Loucy (cell line): ENCODE measurements at regions not wholly inside any gene's neighbourhood (a gene's known extent, or its start where the extent isn't known, plus 50 kb on each side); places are given as distances from the start of the nearest gene placed in this dataset.

Source experiments
- CTCF ChIP-seq: fragments of 200-600 bp; sonication (generic); conservative IDR thresholded peaks from 2 replicates; pipeline ENCODE4 v1.5.1; 2014; ENCODE audit warnings: mild to moderate bottlenecking, antibody characterized with exemption, low read length
- EZH2phosphoT487 ChIP-seq: fragments of 200-600 bp; IDR thresholded peaks from 2 replicates; pipeline ENCODE4 v1.6.1; 2018; ENCODE audit warnings: antibody characterized with exemption, mild to moderate bottlenecking, moderate library complexity, borderline replicate concordance

GRCh38 chr16:26806657-26807056 is 260.1 kb upstream of the C16orf82 start:
- TF ChIP-seq CTCF, result no peak
- TF ChIP-seq EZH2phosphoT487, result no peak
